Osteoblast (primary cell): ENCODE measurements at regions not wholly inside any gene's neighbourhood (a gene's known extent, or its start where the extent isn't known, plus 50 kb on each side); places are given as distances from the start of the nearest gene placed in this dataset.

Experiments
- DNase-seq: peaks from one replicate; pipeline ENCODE4 v3.0.0; 2011; ENCODE audit warnings: low spot score, mixed read lengths; ENCODE audit not compliant: insufficient read length; ENCODE audit errors: missing footprints
- H2AFZ ChIP-seq: 2 replicates; pipeline ENCODE4 v1.6.0; 2011; ENCODE audit warnings: mild to moderate bottlenecking, low read length
- H3K27ac ChIP-seq: 2 replicates; pipeline ENCODE4 v1.5.1; 2011; ENCODE audit warnings: mild to moderate bottlenecking, low read depth, low read length, moderate library complexity
- H3K27me3 ChIP-seq: 2 replicates; pipeline ENCODE4 v1.6.0; 2012; ENCODE audit warnings: mild to moderate bottlenecking, control low read depth, inconsistent platforms, low read length, moderate library complexity; ENCODE audit not compliant: insufficient read depth
- H3K36me3 ChIP-seq: 2 replicates; pipeline ENCODE4 v1.5.1; 2011; ENCODE audit warnings: mild to moderate bottlenecking, low read length, control low read depth, moderate library complexity; ENCODE audit not compliant: insufficient read depth
- H3K4me1 ChIP-seq: 2 replicates; pipeline ENCODE4 v1.5.1; 2011; ENCODE audit warnings: mild to moderate bottlenecking, low read length, control low read depth, moderate library complexity; ENCODE audit not compliant: insufficient read depth
- H3K4me2 ChIP-seq: 2 replicates; pipeline ENCODE4 v1.6.0; 2011; ENCODE audit warnings: mild to moderate bottlenecking, low read length; ENCODE audit not compliant: insufficient read depth
- H3K4me3 ChIP-seq: fragments of 200-600 bp; sonication (generic); 3 replicates; pipeline ENCODE4 v1.5.1; 2012; ENCODE audit warnings: mild to moderate bottlenecking, low read length, inconsistent platforms; ENCODE audit not compliant: insufficient read depth
- H3K79me2 ChIP-seq: 2 replicates; pipeline ENCODE4 v1.6.0; 2012; ENCODE audit warnings: mild to moderate bottlenecking, low read length, control low read depth, inconsistent platforms; ENCODE audit not compliant: insufficient read depth
- H3K9me3 ChIP-seq: 2 replicates; pipeline ENCODE4 v1.5.1; 2011; ENCODE audit warnings: low read depth, low read length, control low read depth
- H4K20me1 ChIP-seq: 2 replicates; pipeline ENCODE4 v1.6.0; 2012; ENCODE audit warnings: mild to moderate bottlenecking, low read length, control low read depth; ENCODE audit not compliant: insufficient read depth
- CTCF ChIP-seq: IDR thresholded peaks from 2 replicates; pipeline ENCODE4 v1.5.1; 2011; ENCODE audit warnings: mild to moderate bottlenecking, low read depth, low read length, moderate library complexity; ENCODE audit errors: extremely low read depth

- no peak overlapping the region for H3K27ac ChIP-seq
- no peak overlapping the region for H2AFZ ChIP-seq
- H4K20me1 ChIP-seq = no peaks in the 10 kb centered on the region
- H3K27me3 ChIP-seq = no peaks in the 10 kb centered on the region
- no peaks in the 10 kb centered on the region for H3K36me3 ChIP-seq
- H3K79me2 ChIP-seq = no peaks in the 10 kb centered on the region
- no peak for TF ChIP-seq CTCF
- H3K9me3 ChIP-seq = no peaks in the 10 kb centered on the region
- H3K4me1 ChIP-seq = no peaks in the 10 kb centered on the region
- no peak overlapping the region for H3K4me3 ChIP-seq
- no peak overlapping the region for H3K4me2 ChIP-seq
- DNase-seq = no peak
Observed at GRCh38 chr7:83702446-83702845, 53.5 kb upstream of the SEMA3E start.

- H3K4me2 ChIP-seq = no peak overlapping the region
- H3K27ac ChIP-seq = no peak overlapping the region
- H3K4me1 ChIP-seq = no peaks in the 10 kb centered on the region
- DNase-seq = no peak
- no peaks in the 10 kb centered on the region for H3K27me3 ChIP-seq
- H3K79me2 ChIP-seq = no peaks in the 10 kb centered on the region
- TF ChIP-seq CTCF = no peak
- no peak overlapping the region for H3K4me3 ChIP-seq
- H4K20me1 ChIP-seq = no peaks in the 10 kb centered on the region
- H3K36me3 ChIP-seq = no peaks in the 10 kb centered on the region
- H2AFZ ChIP-seq = no peak overlapping the region
- H3K9me3 ChIP-seq = no peaks in the 10 kb centered on the region
Observed at GRCh38 chr7:83701736-83702135, 52.8 kb upstream of the SEMA3E start.
